ENCODE measurements at regions not wholly inside any gene's neighbourhood (a gene's known extent, or its start where the extent isn't known, plus 50 kb on each side); places are given as distances from the start of the nearest gene placed in this dataset.

- TF ChIP-seq MAX (IDR thresholded peaks at IDR 0.05; ENCODE audit: low read depth, low read length) = no peak
- TF ChIP-seq CTCF (IDR thresholded peaks at IDR 0.05; ENCODE audit: low read depth, low read length) = no peak
- TF ChIP-seq POLR2A (IDR thresholded peaks at IDR 0.05; ENCODE audit: extremely low read depth, insufficient read length) = no peak
- no peak for TF ChIP-seq MYC (IDR thresholded peaks at IDR 0.05; ENCODE audit: low read depth, low read length)
Measured at GRCh38 chr10:81348003-81348402, 527.0 kb upstream of the NRG3 start.
